Endothelial cell of hepatic sinusoid (primary cell): ENCODE measurements at regions not wholly inside any gene's neighbourhood (a gene's known extent, or its start where the extent isn't known, plus 50 kb on each side); places are given as distances from the start of the nearest gene placed in this dataset.

ENCODE experiments used
- in situ Hi-C: cut with HindIII; loops from 2 replicates; pipeline ENCODE4 v1.10.0; 2017; ENCODE audit warnings: low sequenced_read_pairs

DNA sequence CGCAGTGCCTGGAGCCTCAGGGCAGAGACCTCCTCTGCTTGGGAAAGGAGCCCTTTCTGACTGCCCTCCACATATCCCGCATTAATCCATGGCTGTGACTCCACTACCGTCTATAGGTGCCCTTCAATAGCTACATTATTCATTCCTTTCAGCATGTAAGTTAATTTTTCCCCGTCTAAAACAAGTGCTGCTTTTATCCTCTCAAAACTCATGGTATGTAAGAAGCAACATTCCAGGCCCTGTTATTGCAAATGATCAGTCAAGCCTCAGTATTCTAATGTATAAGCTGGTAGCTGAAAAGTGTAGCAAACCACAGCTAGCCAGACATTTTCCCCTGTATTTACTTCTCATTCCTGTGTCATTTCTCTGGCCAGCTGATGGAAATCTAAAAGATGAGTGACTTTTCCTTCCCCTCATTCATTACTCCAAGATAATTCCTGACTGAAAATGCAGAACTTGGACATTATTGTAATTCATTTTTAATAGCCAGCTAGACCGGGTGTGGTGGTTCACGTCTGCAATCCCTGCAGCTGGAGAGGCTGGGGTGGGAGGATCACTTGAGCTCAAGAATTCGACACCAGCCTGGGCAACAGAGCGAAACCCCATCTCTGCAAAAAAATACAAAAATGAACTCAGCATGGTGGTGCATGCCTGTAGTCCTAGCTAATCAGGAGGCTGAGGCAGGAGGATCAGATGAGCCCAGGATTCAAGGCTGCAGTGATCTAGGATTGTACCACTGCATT lies 88.5 kb upstream of the SOD1 start:
- in situ Hi-C loops = no loop called here

DNA sequence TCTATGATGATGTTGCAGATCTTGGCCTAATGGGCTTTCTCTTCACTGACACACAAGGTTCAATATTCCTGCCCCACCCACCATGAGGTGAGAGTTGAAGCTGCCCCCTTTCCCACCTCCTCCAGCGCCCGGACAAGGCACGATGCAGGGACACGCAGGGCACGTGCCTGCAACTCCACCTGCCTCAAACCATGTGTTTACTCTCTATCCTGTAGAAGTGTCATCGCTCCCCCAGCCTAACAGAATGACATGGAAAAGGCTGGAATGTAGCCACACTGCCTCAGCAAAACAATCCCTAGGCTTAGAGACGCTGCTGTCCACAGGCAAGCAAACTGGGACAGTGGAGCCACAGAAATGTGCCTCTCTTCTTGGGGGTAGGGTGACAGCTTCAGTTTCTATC lies 92.9 kb upstream of the SOD1 start:
- in situ Hi-C loops = no loop called here

DNA sequence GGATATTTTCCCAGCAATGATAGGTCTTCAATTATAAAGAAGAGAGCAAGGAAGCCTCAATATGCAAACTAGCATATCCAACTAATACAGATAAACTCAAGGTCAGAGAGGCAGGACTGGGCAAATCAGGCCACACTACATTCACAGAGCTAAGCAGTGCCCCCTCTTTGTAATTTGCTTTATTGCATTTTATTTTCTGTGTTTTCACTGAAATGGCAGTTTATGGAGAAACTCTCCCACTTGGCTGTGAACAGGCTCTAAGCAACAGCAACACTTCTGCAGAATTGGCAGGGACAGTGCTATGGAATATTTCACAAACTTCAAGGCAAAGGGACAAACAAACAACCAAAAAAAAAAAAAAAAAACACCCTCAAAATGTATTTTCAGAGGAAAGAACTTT lies 93.4 kb upstream of the SOD1 start:
- in situ Hi-C loops = no loop called here

DNA sequence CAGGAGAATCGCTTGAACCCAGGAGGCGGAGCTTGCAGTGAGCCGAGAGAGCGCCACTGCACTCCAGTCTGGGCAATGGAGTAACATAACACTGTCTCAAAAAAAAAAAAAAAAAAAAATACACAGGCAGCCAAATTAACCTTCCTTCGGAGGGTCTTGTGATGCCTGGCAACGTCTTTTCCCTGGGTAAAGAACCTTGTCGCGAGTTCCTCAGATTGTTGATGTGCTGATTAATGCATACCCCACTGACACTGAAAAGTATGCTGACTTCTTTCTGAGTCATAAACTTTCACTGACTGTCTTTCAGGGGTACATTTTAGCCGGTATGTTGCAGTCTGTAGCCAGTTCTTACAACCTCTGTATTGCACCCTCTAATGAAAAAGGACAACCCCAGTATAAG lies 95.1 kb upstream of the SOD1 start:
- in situ Hi-C loops = no loop called here

DNA sequence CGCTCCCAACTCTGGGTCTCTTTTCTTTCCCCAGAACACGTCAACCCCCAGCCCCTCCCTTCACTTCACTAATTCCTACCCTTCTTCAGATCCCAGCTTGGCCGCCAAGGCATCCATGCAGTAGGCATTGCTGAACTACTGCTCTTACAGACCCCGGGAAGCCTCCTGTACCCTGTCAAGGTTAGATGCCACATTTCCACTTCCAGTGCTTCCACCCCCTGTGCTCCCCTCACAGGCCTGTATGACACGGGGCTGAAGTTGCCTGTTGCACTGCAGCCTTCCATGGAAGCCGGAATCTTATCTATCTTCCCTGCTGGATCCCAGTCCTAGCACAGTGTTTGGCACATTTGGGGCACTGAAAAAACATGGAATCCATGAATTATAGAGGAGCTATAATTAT lies 99.0 kb upstream of the SOD1 start:
- in situ Hi-C loops = no loop called here

DNA sequence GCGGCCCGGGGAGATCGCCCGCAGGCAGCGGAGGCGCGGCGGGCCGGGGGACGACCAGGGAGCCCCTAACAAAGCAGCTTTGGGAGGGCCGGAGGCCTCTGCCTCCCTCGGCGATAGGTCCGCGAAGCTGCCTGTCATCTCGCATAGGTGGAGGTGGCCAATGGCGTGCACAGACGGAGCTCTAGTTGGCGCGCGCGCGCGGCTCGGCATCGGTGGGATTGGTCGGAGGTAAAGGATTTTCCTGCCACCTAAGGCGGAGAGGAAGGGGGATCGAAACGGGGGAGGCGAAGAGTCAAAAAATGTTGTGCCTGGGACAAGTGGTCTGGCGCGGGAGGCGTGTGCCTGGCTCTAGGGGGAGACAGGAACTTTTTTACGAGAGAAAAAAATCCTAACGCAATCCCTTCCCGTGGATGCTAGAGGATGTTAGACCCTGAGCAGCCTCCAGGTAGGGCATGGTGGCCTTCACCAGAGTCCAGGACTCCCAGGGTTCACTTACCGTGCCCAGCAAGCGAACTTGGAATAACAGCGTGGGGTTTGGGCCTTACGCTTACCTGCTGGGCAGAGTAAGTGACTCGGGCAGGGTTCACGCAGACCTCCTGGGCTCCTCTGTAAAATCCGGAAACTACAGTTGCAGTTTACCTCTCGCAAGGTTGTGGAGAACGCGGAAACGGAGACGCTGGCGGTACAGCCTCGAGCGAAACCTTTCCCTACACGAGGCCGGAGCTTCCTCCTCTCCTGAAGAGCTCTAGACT lies 99.9 kb upstream of the SOD1 start:
- in situ Hi-C loops = no loop called here

DNA sequence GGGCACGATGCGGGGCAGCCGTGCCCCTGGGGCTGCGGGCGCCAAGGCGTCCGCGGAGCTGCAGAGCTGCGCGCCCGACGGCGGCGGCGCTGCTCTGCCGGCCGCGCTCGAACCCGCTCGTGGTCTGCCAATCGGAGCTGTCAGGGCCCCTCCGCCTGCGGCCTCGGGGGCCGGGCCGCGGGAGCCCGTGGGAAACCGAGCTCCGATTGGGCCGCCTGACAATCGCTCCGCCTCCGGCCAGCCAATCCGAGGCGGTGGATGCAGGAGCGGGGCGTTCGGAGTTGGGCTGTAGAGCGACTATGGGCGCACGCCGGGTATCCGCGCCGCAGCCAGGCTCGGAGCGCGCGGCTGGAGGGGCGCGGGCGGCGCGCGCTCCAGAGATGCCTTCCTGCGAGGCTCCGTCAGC lies 100.5 kb upstream of the SOD1 start:
- in situ Hi-C loops = no loop called here

DNA sequence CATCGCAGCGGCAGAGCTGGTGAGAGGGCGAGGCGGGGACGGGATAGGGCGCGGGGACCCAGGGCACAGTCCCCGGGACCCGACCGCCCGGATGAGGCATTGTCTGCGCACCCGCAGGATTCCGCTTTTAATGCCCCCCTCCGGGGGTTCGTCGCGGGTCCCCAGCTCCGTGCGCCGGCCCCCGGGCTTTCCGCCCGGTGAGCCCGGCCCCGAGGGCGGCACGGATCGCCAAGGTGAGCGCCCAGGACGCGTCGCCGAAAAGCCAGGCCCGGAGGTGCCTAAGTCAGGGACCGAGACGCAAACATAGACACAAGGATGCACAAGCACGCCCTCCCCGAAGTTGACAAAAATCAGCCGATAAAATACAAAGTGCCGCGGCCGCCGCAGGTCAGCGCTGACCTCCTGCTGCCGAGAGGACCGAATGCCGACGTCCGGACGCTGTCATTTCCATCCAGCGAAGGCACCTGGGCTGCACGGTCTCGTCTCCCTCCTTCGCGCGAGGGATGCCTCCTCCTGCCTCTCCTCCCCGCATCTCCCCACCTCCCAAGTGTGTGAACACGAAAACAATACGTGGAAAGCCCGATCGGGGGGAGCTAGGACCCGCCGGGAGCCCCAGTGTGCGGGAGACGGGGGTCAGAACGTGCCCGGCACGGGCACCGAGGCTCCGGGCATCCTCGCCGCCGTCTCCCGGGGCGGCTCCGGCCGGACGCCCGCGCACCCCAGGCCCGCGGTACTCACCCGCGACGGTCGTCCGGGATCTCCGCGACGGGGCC lies 101.1 kb upstream of the SOD1 start:
- in situ Hi-C loops = no loop called here

DNA sequence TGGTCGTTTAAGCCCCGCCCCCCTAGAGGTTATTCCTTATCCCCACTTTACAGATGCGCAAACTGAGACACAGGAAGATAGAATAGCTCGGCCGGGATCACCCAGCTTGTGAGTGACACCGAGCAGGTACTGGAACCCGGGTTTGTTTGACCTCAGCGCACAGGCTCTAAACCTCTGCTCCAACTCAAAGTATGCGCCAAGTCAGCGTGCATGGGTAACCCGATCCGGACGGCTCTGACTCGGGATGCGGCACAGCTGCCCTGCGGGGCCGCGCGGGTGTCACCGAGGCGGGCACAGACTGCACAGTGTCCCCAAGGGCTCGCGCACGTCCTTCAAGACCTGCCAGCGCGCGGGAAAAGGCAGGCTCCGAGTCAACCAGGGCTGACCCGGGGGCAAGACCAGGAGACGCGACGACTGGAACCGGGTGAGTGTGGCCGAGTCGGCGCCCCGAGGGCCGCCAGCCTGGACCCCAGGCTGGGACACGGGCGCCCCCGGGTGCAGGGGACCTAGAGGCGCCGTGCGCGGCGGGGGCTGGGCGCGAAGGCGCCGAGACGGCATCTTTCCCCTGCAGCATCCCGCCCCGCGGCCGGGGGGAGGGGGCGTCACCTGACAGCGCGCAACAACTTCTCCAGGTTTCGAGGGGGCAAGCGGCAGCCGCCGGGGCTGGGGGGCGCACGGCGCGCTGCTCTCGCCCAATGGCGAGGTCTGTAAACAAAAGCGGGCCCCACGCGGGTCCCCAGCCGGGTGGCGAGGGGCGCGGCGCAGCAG lies 101.9 kb upstream of the SOD1 start:
- in situ Hi-C loops = no loop called here

DNA sequence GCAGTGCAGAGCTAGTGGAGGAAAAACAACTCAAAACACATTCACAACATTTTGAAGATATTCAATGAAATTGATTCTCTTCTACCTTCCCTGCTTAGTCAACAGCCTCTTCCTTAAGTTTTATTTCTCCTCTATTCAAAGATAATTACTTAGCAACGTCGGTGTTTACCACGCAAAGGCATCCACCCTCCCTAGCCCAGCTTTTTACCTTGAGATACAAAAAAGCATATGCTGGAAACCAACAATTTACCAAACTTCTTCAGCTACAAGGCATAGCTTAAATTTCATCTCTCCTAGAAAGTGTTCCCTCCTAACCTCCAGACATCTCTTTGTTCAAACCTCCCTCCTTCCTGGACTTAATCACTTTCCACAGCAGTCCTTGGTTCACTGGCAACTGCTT lies 102.8 kb upstream of the SOD1 start:
- in situ Hi-C loops = no loop called here

DNA sequence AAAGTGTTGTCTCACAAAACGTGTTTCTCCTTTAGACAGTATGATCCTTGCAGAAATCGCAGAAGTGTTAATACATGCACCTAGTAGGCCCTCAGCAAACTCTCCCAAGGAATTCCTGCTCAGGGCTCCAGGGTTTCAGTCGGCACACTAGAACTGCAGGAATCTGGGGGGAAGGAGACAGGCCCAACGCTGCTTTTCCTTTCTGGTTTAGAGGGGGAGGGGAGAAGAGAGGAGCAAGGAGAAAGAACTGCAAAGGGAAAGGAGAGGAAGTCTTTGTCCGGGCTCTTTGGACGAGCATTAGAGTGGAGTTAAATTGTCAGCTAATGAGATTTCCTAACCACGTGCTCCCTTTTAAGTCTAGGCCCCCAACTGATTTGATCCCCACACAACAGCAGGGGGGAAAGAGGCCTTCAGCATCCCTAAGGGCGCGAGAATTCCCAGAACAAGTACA lies 103.7 kb upstream of the SOD1 start:
- in situ Hi-C loops = no loop called here

DNA sequence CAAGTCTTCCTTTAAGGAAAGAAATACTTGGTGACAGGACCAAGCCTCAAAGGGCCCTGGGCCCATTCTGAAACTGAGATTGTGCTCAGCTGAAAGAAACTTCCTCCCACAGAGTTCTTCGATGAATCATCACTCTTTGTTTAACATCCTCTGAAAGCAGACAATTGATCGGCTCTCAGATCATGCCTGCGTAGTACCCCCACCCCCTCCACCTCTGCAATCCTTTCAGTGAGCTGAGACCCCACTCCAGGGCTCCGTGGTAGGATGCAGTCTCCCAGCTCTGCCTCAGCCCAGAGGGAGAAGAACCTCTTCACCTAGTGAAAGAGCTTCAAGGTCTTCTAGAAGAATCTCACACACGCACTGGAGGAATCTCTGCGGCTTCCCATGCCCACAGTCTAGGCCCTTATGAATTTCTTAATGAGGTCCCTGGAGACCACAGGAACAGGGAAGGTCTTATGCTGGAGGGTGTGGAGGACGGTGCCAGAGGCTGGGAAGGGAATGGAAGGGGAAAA lies 104.9 kb upstream of the SOD1 start:
- in situ Hi-C loops = no loop called here

DNA sequence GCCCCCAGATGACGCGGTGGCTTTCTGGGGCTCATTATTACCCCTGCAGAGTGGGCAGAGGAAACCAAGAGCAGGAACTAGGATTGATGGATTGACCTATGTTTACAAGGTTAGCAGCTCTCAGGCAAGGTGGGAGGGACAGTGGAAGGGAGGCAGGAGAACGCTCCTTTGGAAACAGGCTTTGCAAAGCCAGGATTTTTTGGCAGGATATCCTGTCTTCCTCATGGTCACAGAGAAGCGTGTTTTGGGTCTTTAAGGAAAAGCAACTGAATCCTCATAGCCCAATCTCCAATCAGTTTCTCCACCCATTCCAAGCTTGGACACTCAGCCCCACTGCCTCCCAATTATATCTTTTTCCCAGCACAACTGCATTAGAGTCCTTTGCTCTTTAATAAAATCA lies 105.6 kb upstream of the SOD1 start:
- in situ Hi-C loops = no loop called here

DNA sequence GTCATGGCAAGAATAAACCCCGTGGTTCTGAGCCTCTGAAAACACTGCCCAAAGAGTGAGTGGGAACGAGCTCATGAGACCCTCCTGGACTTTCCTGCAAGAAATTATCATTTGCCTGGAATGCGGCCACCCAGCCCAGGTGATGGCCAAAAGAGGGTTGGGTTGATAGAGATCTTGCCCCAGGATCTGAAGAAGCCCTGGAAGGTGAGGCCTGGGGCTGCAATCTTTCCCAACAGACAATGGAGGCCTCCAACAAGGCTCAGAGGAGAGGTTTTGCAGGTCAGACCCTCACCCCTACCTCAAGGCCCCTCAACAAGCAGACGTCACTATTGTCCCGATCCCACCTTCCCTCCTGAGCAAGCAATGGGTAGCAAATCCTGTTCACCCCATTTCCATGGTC lies 106.0 kb upstream of the SOD1 start:
- in situ Hi-C loops = no loop called here

DNA sequence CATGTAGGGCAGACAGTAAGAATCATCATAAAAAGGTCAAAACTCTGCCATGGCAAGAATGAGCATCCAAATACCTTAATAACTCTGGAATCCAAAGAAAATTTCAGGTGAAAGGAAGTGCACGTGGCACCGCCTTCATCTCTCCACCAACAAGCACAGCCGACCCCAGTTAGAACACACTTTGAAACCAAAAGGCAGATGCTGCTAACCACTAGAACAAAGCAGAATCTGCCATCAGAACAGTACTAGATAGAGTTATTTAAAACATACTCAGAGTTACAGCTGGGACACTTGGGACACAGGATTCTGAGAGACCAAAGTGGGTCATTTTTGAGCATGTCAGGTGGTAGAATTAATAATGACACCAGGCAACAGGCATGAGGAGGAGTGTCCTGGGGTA lies 106.7 kb upstream of the SOD1 start:
- in situ Hi-C loops = no loop called here

DNA sequence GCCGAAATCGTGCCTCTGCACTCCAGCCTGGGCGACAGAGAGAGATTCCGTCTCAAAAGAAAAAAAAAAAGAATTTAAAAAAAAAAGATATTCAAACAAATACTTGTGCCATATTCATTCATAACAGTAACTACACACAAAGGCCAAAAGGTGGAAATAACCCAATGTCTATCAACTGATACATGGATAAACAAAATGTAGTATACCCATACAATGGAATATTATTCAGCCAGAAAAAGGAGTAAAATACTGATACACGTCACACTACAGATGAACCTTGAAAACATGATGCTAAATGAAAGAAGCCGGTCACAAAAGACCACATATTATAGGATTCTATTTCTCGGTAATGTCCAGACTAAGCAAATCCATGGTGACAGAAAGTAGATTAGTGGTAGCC lies 109.4 kb upstream of the SOD1 start:
- in situ Hi-C loops = no loop called here

DNA sequence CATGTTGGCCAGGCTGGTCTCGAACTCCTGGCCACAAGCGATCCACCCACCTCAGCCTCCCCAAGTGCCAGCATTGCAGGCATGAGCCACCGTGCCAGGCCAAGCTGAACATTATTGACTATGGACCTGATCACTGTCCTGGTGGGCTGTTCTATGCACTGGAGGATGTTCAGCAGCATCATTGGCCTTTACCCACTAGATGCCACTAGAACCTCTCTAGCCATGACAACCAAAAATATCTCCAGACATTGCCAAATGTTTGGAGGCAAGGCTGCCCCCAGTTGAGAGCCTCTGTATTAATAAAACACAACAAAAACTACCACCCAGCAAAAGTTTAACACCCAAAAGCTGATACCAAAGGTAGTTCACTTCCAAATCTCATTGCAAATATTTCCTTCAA lies 110.8 kb upstream of the SOD1 start:
- in situ Hi-C loops = no loop called here

DNA sequence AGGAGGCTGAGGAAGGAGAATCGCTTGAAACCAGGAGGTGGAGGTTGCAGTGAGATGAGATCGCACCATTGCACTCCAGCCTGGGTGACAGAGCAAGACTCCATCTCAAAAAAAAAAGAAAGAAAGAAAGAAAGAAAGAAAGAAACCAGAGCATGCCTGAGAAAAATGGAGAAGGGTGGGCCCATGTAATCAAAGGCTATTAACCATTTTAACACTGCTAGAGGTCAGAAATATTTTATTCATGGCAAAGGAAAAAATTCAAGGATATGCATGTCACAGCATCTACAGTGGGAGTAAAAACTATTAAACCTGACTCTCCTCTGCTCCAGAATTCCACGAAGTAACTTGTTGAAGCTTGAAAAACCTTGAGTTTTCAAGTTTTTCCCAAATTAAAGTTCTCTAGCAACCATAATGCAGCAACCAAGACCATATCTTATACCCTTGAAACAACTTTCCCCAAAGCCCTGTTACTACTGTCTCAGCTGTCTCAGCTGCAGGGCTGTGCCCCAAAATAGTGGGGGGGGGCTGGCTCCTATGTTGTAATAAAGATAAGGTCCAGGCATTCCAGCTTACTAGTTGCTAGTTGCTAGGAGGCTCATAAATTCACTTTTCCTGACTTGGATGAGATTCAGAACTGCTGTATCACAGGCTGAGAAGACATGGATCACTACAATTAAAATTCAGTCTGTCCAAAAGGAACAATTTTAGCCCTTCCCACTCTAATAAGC lies 112.9 kb upstream of the SOD1 start:
- in situ Hi-C loops = no loop called here

DNA sequence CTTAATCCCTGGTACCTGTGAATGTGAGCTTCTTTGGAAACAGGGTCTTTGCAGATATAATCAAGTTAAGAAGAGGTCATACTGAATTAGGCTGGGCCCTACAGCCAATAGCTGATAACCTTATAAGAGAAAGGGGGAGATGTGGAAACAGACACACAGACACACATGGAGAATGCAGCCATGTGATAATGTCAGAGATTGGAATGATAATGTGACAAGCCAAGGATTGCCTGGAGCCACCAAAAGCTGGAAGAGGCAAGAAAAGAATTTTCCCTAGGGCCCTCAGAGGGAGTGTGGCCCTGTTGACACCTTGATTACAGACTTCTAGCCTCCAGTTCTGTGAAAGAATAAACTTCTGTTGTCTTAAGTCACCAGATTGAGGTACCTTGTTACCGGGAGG lies 114.5 kb upstream of the SOD1 start:
- in situ Hi-C loops = no loop called here

DNA sequence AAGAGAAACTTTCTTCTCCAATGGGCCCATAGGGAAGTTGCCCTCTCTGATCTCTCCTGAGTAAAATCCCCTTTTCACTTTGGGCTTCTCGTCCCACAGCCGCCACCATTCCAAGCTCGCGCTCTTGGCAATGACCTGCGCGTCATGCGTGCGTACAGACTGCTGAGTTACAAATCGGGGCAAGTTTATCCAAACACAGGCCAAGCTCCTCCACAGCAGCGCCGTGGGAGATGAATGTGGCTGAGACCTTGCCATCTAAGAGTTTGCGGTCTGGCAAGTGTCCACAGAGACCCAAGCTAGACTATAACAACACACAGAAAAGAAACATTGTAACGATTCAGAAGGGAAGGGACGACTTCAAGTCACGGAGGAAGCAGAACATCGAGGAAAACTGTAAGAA lies 116.3 kb upstream of the SOD1 start:
- in situ Hi-C loops = loop anchor here (5.0 kb wide), 1 partner anchor 56 kb away; no protein-coding TSS in a partner anchor
